Uterus (tissue), 3 donors: ENCODE measurements at regions not wholly inside any gene's neighbourhood (a gene's known extent, or its start where the extent isn't known, plus 50 kb on each side); places are given as distances from the start of the nearest gene placed in this dataset.

Experiments used
- DNase-seq, 2 donors: peaks; one replicate each; pipeline ENCODE4 v3.0.0-alpha.2; 2019 to 2020
- H3K27ac ChIP-seq, 2 donors: fragments of 200-600 bp; sonication (generic); 1 replicate in 1 of 2; 2 replicates in 1 of 2; pipeline ENCODE4 v1.5.1; 2016 to 2018
- H3K27me3 ChIP-seq, 2 donors: fragments of 200-600 bp; sonication (generic); one replicate each; pipeline ENCODE4 v1.5.1; 2018 to 2019; ENCODE audit warnings: control low read depth in 1 of 2
- H3K36me3 ChIP-seq, 2 donors: fragments of 200-600 bp; sonication (generic); one replicate each; pipeline ENCODE4 v1.5.1; 2019; ENCODE audit warnings: control low read depth in 1 of 2
- H3K4me1 ChIP-seq, 2 donors: fragments of 200-600 bp; sonication (generic); one replicate each; pipeline ENCODE4 v1.5.1; 2018 to 2019; ENCODE audit warnings: control low read depth in 1 of 2
- H3K4me3 ChIP-seq, 2 donors: fragments of 200-600 bp; sonication (generic); 1 replicate in 1 of 2; 2 replicates in 1 of 2; pipeline ENCODE4 v1.5.1; 2018 to 2019; ENCODE audit warnings: mild to moderate bottlenecking in 1 of 2
- H3K9me3 ChIP-seq, 2 donors: fragments of 200-600 bp; sonication (generic); one replicate each; pipeline ENCODE4 v1.5.1; 2019; ENCODE audit warnings: control low read depth in 1 of 2
- POLR2A ChIP-seq, 2 donors: fragments of 450-650 bp; IDR thresholded peaks; one replicate each; pipeline ENCODE4 v1.6.1; 2016; ENCODE audit warnings: antibody characterized with exemption in 2 of 2, mild to moderate bottlenecking in 1 of 2, moderate library complexity in 1 of 2
- intact Hi-C: fragments of 100-400 bp; cut with DNase I; formaldehyde crosslinking; loops from one replicate; pipeline ENCODE4 v1.15.1; 2023; ENCODE audit warnings: low total_unique reads
- TF ChIP-seq, protein P1 (sequence below), 4 experiments: fragments of 200-600 bp in 2 of 4; fragments of 450-650 bp in 2 of 4; sonication (generic) in 2 of 4; IDR thresholded peaks; one replicate each; pipeline ENCODE4 v1.5.1; 2016 to 2019; ENCODE audit warnings: antibody characterized with exemption in 4 of 4, mild to moderate bottlenecking in 2 of 4, moderate library complexity in 1 of 4
- donor health status: DM: yes; HTN: yes; CAD: no.

- H3K27me3 ChIP-seq = no peaks in the 10 kb centered on the region
- H3K9me3 ChIP-seq = no peaks in the 10 kb centered on the region
- no peak overlapping the region for H3K27ac ChIP-seq
- no peak for DNase-seq
- intact Hi-C loops = no loop called here
- H3K4me3 ChIP-seq = no peak overlapping the region
- H3K4me1 ChIP-seq = no peaks in the 10 kb centered on the region
- H3K36me3 ChIP-seq = no peaks in the 10 kb centered on the region
- TF ChIP-seq, protein P1, sequence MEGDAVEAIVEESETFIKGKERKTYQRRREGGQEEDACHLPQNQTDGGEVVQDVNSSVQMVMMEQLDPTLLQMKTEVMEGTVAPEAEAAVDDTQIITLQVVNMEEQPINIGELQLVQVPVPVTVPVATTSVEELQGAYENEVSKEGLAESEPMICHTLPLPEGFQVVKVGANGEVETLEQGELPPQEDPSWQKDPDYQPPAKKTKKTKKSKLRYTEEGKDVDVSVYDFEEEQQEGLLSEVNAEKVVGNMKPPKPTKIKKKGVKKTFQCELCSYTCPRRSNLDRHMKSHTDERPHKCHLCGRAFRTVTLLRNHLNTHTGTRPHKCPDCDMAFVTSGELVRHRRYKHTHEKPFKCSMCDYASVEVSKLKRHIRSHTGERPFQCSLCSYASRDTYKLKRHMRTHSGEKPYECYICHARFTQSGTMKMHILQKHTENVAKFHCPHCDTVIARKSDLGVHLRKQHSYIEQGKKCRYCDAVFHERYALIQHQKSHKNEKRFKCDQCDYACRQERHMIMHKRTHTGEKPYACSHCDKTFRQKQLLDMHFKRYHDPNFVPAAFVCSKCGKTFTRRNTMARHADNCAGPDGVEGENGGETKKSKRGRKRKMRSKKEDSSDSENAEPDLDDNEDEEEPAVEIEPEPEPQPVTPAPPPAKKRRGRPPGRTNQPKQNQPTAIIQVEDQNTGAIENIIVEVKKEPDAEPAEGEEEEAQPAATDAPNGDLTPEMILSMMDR (IDR thresholded peaks at IDR 0.05) = no peak
- TF ChIP-seq POLR2A (IDR thresholded peaks at IDR 0.05) = no peak
Observed at GRCh38 chr5:27619982-27620381, 581.6 kb upstream of the CDH9 start.

DNA sequence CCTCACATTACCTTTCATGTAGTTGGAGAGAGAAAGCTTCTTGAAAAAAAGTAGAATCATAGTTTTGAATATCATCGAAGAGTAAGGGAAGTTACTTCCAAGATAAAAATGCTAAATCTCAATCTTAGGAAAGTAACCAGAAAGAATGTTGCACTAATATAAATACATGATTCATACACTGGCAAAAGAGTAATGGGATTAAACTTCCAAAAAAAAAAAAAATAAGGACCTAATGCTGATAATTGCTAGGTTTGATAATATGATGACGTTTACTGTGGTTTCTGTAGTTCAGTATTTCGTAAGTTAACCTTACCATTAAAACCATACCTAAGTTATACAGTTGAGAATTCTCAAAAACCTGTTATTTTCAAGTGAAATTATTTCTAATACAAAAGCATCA, 573.8 kb upstream of the CDH9 start:
- Histone ChIP-seq H3K27me3 (no peaks in the 10 kb centered on the region), H3K27ac (no peak overlapping the region), H3K4me3 (no peak overlapping the region), H3K36me3 (no peaks in the 10 kb centered on the region), H3K9me3 (no peaks in the 10 kb centered on the region), H3K4me1 (no peaks in the 10 kb centered on the region)
- DNase-seq = no peak
- intact Hi-C loops = no loop called here
- no peak for TF ChIP-seq POLR2A (IDR thresholded peaks at IDR 0.05)
- TF ChIP-seq, protein P1 (IDR thresholded peaks at IDR 0.05) = no peak

DNA sequence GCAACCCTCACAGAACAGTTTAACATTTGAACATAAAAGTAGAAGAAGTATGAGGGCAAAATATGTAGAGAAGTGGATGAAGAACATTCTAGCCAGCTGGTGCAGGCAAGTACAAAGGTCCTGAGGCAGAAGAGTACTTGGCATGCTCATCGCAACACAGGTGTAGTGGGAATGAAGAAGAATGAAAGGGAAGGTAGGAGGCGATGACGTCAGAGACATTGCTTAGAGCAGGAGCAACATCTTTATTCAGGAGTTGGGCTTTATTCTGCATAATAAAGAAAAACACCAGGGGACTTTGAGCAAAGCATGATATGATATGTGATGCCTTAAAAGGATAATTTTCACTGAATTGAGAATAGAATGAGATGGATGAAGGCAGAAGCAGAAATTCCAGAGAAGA, 570.6 kb upstream of the CDH9 start:
- Histone ChIP-seq H3K4me1 (no peaks in the 10 kb centered on the region), H3K36me3 (no peaks in the 10 kb centered on the region), H3K4me3 (no peak overlapping the region), H3K27me3 (no peaks in the 10 kb centered on the region), H3K9me3 (no peaks in the 10 kb centered on the region), H3K27ac (no peak overlapping the region)
- DNase-seq = no peak
- intact Hi-C loops = no loop called here
- TF ChIP-seq POLR2A (IDR thresholded peaks at IDR 0.05) = no peak
- TF ChIP-seq, protein P1 (IDR thresholded peaks at IDR 0.05) = no peak

- no peak overlapping the region for H3K27ac ChIP-seq
- intact Hi-C loops = no loop called here
- no peaks in the 10 kb centered on the region for H3K9me3 ChIP-seq
- TF ChIP-seq POLR2A (IDR thresholded peaks at IDR 0.05) = no peak
- TF ChIP-seq, protein P1 (IDR thresholded peaks at IDR 0.05) = no peak
- H3K4me1 ChIP-seq = no peaks in the 10 kb centered on the region
- DNase-seq = no peak
- H3K36me3 ChIP-seq = no peaks in the 10 kb centered on the region
- no peaks in the 10 kb centered on the region for H3K27me3 ChIP-seq
- no peak overlapping the region for H3K4me3 ChIP-seq
Observed at GRCh38 chr5:27598576-27598975, 560.2 kb upstream of the CDH9 start.

GRCh38 chr5:27594141-27594540, 555.8 kb upstream of the CDH9 start:
- Histone ChIP-seq H3K27ac (no peak overlapping the region), H3K9me3 (no peaks in the 10 kb centered on the region), H3K4me3 (no peak overlapping the region), H3K27me3 (no peaks in the 10 kb centered on the region), H3K4me1 (no peaks in the 10 kb centered on the region), H3K36me3 (no peaks in the 10 kb centered on the region)
- intact Hi-C loops = no loop called here
- DNase-seq = no peak
- TF ChIP-seq, protein P1 (IDR thresholded peaks at IDR 0.05) = no peak
- no peak for TF ChIP-seq POLR2A (IDR thresholded peaks at IDR 0.05)
